C4-2B (cell line): ENCODE measurements at regions not wholly inside any gene's neighbourhood (a gene's known extent, or its start where the extent isn't known, plus 50 kb on each side); places are given as distances from the start of the nearest gene placed in this dataset.

Experiments
- ZFX ChIP-seq: fragments of 450-650 bp; IDR thresholded peaks from 2 replicates; pipeline ENCODE4 v1.6.1; 2017
- TF ChIP-seq, protein P1 (sequence below): fragments of 450-650 bp; conservative IDR thresholded peaks from 2 replicates; pipeline ENCODE4 v1.5.1; 2017; ENCODE audit warnings: mild to moderate bottlenecking

GRCh38 chr6:37119387-37119886 is 50.5 kb upstream of the PIM1 start:
- TF ChIP-seq, protein P1, sequence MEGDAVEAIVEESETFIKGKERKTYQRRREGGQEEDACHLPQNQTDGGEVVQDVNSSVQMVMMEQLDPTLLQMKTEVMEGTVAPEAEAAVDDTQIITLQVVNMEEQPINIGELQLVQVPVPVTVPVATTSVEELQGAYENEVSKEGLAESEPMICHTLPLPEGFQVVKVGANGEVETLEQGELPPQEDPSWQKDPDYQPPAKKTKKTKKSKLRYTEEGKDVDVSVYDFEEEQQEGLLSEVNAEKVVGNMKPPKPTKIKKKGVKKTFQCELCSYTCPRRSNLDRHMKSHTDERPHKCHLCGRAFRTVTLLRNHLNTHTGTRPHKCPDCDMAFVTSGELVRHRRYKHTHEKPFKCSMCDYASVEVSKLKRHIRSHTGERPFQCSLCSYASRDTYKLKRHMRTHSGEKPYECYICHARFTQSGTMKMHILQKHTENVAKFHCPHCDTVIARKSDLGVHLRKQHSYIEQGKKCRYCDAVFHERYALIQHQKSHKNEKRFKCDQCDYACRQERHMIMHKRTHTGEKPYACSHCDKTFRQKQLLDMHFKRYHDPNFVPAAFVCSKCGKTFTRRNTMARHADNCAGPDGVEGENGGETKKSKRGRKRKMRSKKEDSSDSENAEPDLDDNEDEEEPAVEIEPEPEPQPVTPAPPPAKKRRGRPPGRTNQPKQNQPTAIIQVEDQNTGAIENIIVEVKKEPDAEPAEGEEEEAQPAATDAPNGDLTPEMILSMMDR = no peak
- no peak for TF ChIP-seq ZFX
